Breast epithelium (tissue), 3 donors: ENCODE measurements at regions not wholly inside any gene's neighbourhood (a gene's known extent, or its start where the extent isn't known, plus 50 kb on each side); places are given as distances from the start of the nearest gene placed in this dataset.

Source experiments
- POLR2A ChIP-seq: fragments of 450-650 bp; IDR thresholded peaks from one replicate; pipeline ENCODE4 v1.6.1; 2016; ENCODE audit warnings: antibody characterized with exemption, mild to moderate bottlenecking, moderate library complexity
- POLR2AphosphoS5 ChIP-seq, 3 donors: sonication (generic); formaldehyde crosslinking; IDR thresholded peaks; one replicate each; pipeline ENCODE4 v1.6.1; 2017; ENCODE audit warnings: antibody characterized with exemption in 3 of 3
- TF ChIP-seq, protein P1 (sequence below), 3 donors: fragments of 450-650 bp; IDR thresholded peaks; one replicate each; pipeline ENCODE4 v1.5.1; 2016 to 2017; ENCODE audit warnings: antibody characterized with exemption in 3 of 3, mild to moderate bottlenecking in 3 of 3, moderate library complexity in 3 of 3

DNA sequence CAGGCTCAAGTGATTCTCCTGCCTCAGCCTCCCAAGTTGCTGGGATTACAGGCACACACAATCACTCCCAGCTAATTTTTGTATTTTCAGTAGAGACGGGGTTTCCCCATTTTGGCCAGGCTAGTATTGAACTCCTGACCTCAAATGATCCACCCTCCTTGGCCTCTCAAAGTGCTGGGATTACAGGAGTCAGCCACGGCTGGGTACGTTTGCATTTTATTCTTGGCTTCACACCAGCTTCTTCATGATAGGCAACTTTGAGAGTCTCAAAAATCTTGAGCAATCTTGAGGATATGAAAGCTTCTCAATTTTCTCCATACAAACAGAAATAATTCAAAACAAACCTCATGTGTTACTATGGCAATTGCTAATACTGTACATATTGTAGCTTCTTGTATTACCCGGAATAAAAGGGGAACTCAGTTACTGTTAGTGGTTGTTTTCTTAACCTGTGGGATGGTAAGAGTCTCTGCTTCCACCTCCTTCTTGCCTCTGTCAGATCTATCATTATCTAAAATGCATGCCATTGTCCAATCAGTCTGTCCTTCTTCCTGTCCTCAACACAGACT is 102.9 kb upstream of the SYT4 start:
- TF ChIP-seq, protein P1, sequence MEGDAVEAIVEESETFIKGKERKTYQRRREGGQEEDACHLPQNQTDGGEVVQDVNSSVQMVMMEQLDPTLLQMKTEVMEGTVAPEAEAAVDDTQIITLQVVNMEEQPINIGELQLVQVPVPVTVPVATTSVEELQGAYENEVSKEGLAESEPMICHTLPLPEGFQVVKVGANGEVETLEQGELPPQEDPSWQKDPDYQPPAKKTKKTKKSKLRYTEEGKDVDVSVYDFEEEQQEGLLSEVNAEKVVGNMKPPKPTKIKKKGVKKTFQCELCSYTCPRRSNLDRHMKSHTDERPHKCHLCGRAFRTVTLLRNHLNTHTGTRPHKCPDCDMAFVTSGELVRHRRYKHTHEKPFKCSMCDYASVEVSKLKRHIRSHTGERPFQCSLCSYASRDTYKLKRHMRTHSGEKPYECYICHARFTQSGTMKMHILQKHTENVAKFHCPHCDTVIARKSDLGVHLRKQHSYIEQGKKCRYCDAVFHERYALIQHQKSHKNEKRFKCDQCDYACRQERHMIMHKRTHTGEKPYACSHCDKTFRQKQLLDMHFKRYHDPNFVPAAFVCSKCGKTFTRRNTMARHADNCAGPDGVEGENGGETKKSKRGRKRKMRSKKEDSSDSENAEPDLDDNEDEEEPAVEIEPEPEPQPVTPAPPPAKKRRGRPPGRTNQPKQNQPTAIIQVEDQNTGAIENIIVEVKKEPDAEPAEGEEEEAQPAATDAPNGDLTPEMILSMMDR (IDR thresholded peaks at IDR 0.05), result no peak
- TF ChIP-seq POLR2A, result no peak
- no peak for TF ChIP-seq POLR2AphosphoS5 (IDR thresholded peaks at IDR 0.05)
